SH-SY5Y (cell line): ENCODE measurements at regions not wholly inside any gene's neighbourhood (a gene's known extent, or its start where the extent isn't known, plus 50 kb on each side); places are given as distances from the start of the nearest gene placed in this dataset.

Source experiments
- GATA2 ChIP-seq: IDR thresholded peaks from 2 replicates; pipeline ENCODE4 v1.6.1; 2011; ENCODE audit warnings: mild to moderate bottlenecking, low read depth, low read length
- GATA3 ChIP-seq: IDR thresholded peaks from 2 replicates; pipeline ENCODE4 v1.6.1; 2011; ENCODE audit warnings: low read depth, mild to moderate bottlenecking, low read length, moderate library complexity

GRCh38 chr12:42791399-42791798, 201.9 kb upstream of the PRICKLE1 start:
- no peak for TF ChIP-seq GATA2
- no peak for TF ChIP-seq GATA3
